ENCODE measurements at regions not wholly inside any gene's neighbourhood (a gene's known extent, or its start where the extent isn't known, plus 50 kb on each side); places are given as distances from the start of the nearest gene placed in this dataset.

- no peak for FAIRE-seq
Observed at GRCh38 chr14:84520711-84521338, 1009.1 kb upstream of the FLRT2 start.

- no peak for FAIRE-seq
Observed at GRCh38 chr14:84523746-84524145, 1006.2 kb upstream of the FLRT2 start.

GRCh38 chr14:84527706-84528105 lies 1002.2 kb upstream of the FLRT2 start:
- FAIRE-seq: no peak

- no peak for FAIRE-seq
Observed at GRCh38 chr14:84532016-84532415, 997.9 kb upstream of the FLRT2 start.

- FAIRE-seq: no peak
Observed at GRCh38 chr14:84533181-84533725, 996.7 kb upstream of the FLRT2 start.

- no peak for FAIRE-seq
Observed at GRCh38 chr14:84533791-84534190, 996.2 kb upstream of the FLRT2 start.

- no peak for FAIRE-seq
Observed at GRCh38 chr14:84535484-84535883, 994.5 kb upstream of the FLRT2 start.

- no peak for FAIRE-seq
Observed at GRCh38 chr14:84535976-84536375, 994.0 kb upstream of the FLRT2 start.

- FAIRE-seq: no peak
Observed at GRCh38 chr14:84541018-84541417, 988.9 kb upstream of the FLRT2 start.

GRCh38 chr14:84543859-84544258 lies 986.1 kb upstream of the FLRT2 start:
- no peak for FAIRE-seq

GRCh38 chr14:84544486-84545131 lies 985.3 kb upstream of the FLRT2 start:
- FAIRE-seq: no peak

- no peak for FAIRE-seq
Observed at GRCh38 chr14:84546236-84546635, 983.7 kb upstream of the FLRT2 start.

- no peak for FAIRE-seq
Observed at GRCh38 chr14:84554136-84554535, 975.8 kb upstream of the FLRT2 start.

- no peak for FAIRE-seq
Observed at GRCh38 chr14:84555493-84555892, 974.5 kb upstream of the FLRT2 start.

GRCh38 chr14:84566109-84566508 lies 963.8 kb upstream of the FLRT2 start:
- FAIRE-seq: no peak

GRCh38 chr14:84575681-84576080 lies 954.3 kb upstream of the FLRT2 start:
- FAIRE-seq: no peak

GRCh38 chr14:84579292-84579691 lies 950.7 kb upstream of the FLRT2 start:
- FAIRE-seq: no peak

GRCh38 chr14:84581041-84581440 lies 948.9 kb upstream of the FLRT2 start:
- no peak for FAIRE-seq

- FAIRE-seq: no peak
Observed at GRCh38 chr14:84584511-84584910, 945.4 kb upstream of the FLRT2 start.

- no peak for FAIRE-seq
Observed at GRCh38 chr14:84591827-84592445, 938.0 kb upstream of the FLRT2 start.

- no peak for FAIRE-seq
Observed at GRCh38 chr14:84592770-84593169, 937.2 kb upstream of the FLRT2 start.

GRCh38 chr14:84610086-84610485 lies 919.9 kb upstream of the FLRT2 start:
- no peak for FAIRE-seq

GRCh38 chr14:84622357-84622756 lies 907.6 kb upstream of the FLRT2 start:
- peak; percentile 74 for FAIRE-seq

- FAIRE-seq: no peak
Observed at GRCh38 chr14:84643446-84643845, 886.5 kb upstream of the FLRT2 start.
